NCI-H146 treated with DMSO at 0.1 percent for 48 hours (cell line): ENCODE measurements at regions not wholly inside any gene's neighbourhood (a gene's known extent, or its start where the extent isn't known, plus 50 kb on each side); places are given as distances from the start of the nearest gene placed in this dataset.

Experiments
- DNase-seq: peaks from one replicate; lab custom pipeline; 2025; ENCODE audit not compliant: unreplicated experiment; lab: John Stamatoyannopoulos, UW

- DNase-seq: no peak
These were observed 338.9 kb upstream of the CADM1 start for GRCh38 chr11:115843111-115843510.

DNA sequence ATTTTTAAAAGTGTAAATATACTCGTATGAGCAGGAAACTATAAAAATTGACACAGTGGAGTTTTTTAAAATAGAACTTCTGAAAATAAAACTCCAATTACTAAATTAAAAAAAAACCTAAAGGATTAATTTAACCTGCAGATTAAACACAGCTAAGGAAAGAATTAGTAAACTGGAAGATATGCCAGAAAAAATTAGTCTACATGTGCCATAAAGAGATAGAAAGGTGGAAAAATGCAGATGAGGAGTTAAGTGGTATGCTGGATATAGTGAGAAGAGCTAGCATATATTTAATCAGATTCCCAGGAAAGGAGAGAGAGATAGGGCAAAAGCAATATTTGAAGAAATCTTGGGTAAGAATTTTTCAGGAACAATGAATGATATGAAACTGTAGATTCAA, 315.8 kb upstream of the CADM1 start:
- DNase-seq: no peak

DNA sequence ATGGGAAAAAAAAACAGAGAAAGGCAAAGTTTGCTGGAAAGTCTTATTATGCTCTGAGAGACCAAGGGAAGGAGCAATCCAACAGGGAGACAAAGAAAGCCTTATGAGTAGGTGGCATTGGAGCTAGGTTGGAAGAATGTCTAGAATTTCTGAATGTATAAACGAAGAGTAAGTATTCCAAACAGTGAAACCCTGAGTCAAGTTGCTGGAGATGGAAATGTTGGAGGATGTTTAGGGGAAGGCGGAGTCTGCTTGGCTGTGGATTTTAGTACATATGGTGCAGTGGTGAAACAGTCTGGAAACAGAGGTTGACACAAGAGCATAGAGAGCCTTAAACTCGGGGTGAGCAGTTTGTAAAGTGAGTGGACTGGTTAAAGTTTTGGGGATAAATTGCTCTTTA, 314.8 kb upstream of the CADM1 start:
- no peak for DNase-seq

GRCh38 chr11:115817844-115818468, 313.7 kb upstream of the CADM1 start:
- no peak for DNase-seq

- no peak for DNase-seq
These were observed 304.2 kb upstream of the CADM1 start for GRCh38 chr11:115808351-115808940.

- DNase-seq: no peak
These were observed 301.8 kb upstream of the CADM1 start for GRCh38 chr11:115806056-115806455.

GRCh38 chr11:115803073-115803740, 299.0 kb upstream of the CADM1 start:
- peak; percentile 52 for DNase-seq

DNA sequence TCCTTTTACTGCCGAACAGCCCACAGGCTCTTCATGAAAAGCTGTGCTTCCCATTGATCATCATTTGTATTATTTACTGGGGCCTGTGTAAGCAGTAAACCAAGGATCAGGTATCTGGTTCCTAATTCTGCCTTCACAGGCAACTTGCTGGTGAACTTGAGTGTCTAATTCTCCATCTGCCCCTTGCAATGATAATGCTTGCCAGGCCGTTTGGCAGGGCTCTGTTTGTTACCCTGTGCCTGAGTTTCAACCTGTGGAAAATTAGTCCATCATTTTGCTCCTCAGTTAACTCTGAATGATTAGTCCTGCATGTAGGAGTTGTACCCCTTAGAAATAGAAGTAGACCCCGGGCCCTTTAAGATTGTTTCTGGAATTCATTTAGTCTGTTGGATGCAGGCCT, 298.4 kb upstream of the CADM1 start:
- DNase-seq: no peak

DNA sequence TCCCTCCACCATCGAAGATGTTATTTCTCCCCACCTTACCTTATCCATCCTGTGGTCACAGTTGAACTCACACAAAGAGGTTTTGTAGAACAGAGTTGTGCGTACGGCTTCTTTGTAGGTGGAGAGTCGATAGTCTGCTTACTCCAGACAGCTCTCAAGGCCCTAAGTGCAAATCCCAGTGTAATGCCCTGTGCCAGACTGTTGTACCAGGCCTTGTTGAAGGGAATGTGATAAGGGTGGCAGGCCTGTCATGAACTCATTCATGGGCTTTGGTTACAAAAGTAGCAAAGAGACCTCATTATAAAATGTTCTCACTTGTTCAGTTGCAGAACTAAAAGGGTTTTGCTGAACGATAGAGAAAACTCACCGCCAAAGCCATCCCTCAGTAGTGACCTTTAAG, 288.7 kb upstream of the CADM1 start:
- no peak for DNase-seq

DNA sequence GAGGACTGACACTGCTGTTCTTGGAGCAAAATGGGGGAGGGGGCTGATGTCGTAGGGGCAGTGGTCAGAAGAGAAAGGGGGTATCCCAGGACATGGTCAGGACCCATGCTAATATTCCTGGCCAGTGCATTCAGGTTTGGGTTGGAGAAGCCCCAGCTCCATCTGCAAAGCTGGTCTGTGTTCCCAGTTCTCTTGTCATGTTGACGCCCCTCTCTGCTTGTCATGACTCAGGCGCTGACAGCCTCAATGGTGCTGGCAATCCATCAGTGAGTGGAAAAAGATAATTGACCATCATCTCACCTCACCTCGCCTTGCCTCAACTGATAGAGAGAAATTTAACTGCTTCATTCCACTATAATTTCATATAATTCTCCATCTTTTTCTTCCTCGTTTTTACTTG, 283.1 kb upstream of the CADM1 start:
- DNase-seq: no peak

DNA sequence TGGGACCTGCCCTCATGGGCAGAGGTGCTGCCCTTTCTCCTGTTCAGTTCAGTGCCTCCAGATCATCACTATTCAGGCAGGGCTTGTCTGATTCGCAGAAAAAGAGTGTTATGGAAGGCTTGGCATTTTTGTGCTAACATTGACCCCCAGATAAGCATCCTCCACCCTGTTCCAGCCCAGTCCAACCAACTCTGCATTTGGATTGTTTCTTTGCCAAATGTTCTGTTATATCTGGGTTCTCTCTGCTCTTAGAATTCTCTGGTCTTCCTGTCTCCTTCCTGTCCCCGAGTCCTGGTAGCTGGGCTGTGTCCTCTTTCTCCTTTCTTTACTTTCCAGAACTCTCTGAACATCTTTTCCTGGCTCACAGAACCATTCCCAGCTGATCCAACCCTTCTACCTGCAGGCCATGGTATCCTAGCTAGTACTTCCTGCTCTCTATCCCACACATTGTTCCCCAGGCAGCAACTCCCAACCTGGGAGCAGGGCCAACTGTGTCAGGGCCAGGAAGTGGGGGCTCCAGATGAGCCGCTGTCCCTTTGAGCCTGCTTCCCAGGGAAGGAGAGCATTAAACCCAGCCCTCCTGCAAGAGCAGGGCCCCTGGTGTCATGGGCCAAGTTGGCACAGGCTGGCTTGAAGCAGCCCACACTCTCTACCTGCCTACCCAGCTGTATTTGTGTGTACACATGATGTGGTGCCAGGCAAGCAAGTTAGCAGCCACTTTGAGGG, 280.7 kb upstream of the CADM1 start:
- no peak for DNase-seq

DNA sequence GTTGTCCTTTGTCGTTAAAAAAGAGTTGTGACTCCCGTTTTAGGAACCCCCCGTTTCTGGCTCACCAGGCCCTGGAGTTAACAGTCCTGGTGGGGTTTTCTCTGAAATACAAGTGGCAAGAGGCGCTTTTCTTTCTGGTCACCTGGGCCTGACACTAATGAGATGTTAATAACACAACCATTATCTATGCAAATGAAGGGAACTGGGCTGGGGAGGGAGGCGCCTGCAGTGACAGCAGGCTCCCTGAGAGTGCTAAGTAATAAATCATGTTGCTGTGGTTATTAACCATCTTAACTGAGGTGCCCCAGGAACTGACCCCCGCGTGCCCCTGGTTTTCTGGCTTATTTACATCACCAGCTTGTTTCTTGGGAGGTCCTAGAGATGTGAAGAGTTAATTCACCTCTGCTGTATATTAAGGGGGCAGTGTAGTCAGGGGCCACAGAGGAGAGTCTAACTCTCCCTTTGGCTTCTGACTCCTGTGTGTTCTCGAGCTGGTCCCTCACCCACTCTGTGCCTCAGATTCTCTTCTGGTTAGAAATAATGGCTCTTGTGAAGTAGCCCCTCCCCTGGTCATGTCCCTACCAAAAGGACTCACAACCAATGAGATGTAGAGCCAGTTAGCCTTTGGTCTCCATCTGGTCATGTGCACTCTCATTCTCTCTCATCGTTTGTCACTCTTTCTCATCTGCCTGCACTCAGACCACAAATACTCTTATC, 276.6 kb upstream of the CADM1 start:
- no peak for DNase-seq

DNA sequence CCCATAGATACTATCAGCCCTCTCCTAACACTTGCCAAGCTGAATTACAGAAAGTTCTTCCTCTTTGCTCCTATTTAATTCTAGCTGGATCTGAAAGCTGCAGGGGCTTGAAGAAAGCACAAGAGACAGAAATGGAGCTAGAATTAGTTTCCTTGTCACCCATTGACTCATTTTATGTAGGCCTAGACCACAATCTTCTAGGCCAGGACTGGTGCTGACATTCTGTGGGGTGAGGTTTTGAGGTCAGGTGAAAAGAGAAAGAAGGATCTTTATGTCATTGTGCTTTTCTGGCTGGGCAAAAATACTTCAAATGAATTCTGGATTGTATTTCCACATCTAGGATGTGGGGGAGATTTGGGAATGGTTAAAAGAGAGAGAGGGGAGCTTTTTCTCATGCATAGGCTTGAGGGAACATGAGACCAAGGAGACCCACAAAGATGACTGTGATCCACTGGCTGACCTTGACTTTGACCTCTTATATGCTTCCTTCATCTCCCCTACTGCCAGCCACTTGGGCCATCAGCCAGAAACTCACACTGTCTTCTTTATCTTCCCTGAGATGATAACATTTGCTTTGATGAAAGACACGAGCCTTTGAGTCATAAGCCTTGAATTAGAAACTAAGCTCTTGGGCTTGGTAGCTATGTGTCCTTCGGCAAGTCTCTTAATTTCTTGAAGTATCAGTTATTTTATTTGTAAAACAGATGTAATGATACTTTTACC, 274.9 kb upstream of the CADM1 start:
- DNase-seq: no peak

GRCh38 chr11:115776916-115777315, 272.7 kb upstream of the CADM1 start:
- no peak for DNase-seq

GRCh38 chr11:115775846-115776245, 271.6 kb upstream of the CADM1 start:
- no peak for DNase-seq

DNA sequence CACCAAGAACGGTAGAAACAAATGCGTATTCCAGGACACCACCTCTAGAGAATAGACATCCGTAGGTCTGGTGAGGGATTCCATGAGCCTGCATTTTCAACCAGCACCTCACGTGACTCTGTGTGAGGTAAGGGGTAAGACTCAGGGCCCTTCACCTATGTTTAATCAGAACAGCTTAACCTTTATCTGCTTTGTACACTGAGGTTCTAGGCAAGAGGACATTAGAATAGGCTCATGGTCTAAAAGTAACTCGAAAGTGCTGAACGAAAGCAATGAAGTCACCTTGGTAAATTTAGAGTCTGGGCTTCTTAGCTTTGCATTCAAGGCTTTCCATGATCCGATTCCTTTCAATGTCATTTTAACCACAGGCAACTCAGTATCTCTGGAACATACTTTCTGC, 270.5 kb upstream of the CADM1 start:
- DNase-seq: no peak

DNA sequence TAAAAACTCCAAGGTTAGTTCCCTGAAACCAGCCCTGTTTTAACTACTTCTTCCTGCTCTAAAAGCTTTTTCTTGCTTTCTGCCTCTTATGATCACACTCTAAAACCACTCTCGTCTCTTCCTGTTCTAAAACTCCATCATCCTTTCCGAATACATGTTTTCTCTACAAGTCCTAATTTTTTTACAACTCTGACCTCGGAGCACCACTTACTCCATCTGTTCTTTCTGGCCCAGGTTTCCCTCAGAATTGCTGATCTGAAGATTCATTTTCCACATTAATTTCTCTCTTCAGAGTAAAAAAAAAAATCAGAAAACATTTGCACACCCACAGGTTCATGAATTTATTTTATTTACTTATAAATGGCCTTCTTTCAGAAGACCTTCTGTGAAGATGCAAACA, 265.7 kb upstream of the CADM1 start:
- no peak for DNase-seq

GRCh38 chr11:115767883-115768282, 263.7 kb upstream of the CADM1 start:
- DNase-seq: no peak

GRCh38 chr11:115767047-115767802, 263.0 kb upstream of the CADM1 start:
- no peak for DNase-seq

DNA sequence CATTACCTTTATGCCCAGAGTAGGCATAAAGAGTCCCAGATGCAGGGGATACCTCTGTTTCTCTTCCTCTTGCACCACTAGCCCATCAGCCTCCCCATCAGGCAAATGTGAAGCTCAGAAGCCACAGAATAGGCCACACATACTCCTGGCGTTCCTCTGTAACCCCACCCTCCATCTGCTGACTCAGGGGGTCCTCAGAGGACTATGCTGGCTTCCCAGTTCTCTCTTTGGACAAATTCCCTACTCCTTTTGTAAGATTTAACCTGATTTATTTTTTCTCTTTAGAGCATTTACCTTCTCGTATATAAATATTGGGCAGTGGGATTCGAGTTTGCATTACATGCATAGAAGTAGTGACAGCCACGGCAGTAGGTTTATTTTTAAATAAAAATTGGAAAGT, 262.3 kb upstream of the CADM1 start:
- no peak for DNase-seq
